HG03097 (cell line): ENCODE measurements at regions not wholly inside any gene's neighbourhood (a gene's known extent, or its start where the extent isn't known, plus 50 kb on each side); places are given as distances from the start of the nearest gene placed in this dataset.
"Not testable (repeated sequence)": the region's sequence is repeated elsewhere in the genome, so short reads cannot be mapped to it uniquely, and the experiment has no call there.

Experiments used
- ATAC-seq: cut with Tn5 transposase; IDR thresholded peaks from one replicate; pipeline ENCODE4 v1.9.1; 2021; ENCODE audit not compliant: unreplicated experiment, low FRiP score

DNA sequence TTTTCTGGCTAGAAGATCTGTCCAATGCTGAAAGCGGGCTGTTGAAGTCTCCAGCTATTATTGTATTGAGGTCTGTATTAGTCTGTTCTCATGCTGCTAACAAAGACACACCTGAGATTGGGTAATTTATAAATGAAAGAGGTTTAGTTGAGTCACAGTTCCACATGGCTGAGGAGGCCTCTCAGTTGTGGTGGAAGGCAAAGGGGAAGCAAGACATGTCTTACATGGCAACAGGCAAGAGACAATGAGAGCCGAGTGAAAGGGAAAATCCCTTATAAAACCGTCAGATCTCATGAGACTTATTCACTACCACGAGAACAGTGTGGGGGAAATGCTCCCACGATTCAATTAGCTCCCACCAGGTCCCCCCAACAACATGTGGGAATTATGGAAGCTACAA is 980.4 kb downstream of the SLITRK5 start:
- no peak for ATAC-seq

DNA sequence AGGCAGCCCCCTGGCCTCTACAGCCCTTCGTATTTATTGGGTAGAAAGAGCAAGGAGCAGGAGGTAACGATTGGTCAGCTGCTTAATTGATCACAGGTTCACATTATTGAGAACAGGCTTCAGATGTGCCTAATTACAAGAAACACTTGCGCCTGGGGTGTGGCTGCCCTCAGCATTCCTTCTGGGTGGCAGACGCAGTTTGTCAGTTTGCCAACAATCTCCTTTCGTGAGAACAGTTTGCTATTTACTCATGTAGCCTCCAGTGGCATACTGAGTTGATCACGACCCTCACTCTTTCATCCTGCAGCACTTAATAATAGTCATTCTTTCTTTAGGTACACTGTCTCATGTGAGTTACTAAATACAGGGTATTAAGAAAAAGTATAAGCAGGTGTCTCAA is 985.6 kb downstream of the SLITRK5 start:
- ATAC-seq = no peak

DNA sequence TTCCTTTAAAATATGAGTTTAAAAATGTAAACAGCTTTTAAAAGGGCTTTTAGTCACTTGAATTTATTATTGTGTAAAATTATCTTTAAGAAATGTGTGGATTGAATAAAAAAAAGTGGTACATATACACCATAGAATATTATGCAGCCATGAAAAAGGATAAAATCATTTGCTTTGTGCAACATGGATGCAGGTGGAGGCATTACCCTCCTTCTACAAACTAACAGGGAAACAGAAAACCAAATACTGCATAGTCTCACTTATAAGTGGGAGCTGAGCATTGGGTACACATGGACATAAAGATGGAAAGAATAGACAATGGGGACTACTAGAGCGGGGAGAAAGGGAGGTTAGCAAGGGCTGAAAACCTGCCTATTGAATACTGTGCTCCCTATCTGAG is 999.3 kb downstream of the SLITRK5 start:
- ATAC-seq = no peak

DNA sequence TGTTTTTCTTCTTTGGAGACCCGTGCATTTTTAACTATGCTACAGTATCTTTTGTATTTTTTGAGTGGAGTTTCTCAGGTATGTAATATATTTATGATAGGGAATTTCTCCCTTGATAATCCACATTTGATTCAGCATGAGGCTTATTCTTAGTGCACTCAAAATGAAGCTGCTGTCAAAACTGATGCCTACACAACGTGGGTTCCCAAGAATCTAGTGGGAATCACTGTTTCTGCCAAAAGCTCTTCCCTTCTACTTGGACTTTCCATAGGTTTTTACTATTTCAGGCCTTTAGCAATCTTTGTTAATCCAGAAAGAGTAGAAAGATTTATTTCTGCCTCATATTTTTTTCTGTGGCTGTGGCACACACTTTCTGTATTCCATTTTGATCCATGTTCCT is 1003.7 kb downstream of the SLITRK5 start:
- ATAC-seq = no peak

DNA sequence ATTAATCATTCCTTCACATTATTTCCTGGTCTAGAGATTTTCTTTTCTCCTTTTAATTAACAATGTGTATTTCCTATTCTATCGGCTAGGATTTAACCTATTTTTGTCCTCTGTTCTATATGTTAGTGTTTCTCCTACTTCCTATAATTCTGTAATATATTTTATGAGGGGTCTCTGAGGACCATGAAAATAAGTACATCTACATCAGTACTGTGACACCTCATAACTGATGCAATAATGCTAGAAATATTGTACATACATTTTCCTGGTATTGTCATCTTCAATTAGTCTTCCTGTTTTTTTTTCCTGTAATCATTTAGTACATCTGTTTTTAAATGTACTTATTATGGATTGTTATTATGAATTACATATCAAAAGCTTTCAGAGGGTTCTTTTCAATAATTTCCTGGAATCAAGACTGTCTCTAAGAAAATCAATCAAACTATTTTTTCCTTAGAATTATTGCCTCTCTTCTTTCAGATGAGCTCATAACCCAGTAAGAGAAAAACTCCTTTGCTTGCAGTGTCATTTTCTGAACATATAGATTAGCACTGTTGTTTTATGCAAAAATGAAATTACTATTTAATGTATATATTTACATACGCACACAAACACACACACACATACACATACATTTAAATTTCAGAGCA is 1004.3 kb downstream of the SLITRK5 start:
- no peak for ATAC-seq

DNA sequence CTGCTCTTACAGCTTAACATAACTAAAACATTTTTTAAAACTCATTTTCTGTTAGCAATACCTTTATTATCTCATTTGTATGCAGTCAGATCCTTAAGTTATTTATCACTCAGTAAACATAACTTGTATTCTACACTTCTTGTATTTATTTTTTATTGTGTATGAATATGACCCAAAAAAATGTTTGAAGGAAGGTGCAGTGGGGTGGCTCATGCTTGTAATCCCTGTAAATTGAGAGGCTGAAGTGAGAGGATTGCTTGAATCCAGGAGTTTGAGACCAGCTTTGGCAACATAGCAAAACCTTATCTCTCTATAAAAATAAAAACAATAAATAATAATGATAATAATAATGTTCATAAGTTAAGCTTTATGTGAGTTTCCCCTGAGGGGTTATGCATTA is 1004.8 kb downstream of the SLITRK5 start:
- no peak for ATAC-seq

DNA sequence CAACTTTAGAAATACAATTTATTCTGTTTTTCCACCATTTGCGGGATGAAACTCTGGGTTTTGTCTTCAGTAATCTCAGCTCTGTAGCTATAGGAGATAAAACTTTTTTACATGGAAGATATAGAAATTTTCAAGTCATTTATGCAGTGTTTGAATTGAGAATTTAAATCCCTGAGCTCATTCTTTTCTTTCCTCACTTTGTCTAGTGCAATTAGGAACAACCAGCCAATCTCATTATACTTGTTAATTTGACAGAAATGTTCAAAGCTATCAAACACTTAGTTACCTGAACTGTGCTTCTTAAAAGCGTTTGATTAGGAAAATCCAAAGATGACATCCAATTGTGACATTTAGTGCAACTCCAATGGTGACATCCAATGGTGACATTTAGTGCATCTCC is 1014.3 kb downstream of the SLITRK5 start:
- ATAC-seq = no peak

DNA sequence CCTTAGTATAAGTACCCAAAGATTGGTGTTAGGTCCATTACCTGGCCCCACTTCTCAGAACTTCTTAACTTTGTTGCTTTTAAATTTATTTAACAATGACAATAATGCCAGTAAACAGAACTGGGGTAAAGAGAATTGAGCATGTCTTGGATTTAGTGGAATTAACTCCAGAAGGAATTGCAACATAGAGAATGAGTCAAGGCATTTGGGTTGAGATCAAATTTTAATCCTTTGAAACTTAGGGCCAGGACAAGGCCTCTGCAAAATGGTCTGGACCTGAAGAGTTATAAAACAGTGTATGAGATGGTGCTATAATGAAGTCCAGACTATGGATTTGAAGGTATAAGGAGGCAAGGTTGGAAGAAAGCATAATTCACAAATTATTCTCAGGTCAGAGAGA is 1030.4 kb downstream of the SLITRK5 start:
- no peak for ATAC-seq

DNA sequence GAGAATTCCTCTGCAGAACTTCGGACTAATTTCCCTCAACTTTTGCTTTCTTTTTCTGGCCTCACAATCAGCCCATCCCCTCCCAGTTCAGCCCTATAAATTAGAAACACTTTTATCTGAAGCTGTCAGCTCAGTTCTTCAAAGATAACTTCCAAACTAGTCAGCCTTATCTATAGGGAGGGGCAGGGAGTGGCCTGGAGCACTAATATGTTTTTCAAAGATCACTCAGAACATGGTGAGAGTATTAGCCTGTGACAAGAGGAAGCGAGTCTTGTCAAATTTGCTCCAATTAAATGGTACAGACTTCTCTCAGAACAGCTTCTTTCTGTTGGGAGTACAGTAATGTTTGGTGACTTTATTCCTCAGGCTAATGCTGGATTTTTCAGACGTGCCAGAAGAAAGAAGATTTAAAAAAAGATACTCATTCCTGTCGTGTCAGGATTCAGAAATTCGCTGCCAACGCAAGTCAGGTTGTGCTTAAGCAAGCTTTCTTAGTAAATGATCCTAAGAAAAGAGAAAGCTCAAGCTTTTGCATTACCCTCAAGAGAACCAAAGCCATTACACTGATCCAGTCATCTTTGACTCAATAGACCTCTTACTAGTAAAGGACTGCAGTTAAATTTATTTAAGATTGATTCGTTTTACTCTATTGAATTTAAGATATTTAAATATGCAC is 1033.6 kb downstream of the SLITRK5 start:
- ATAC-seq = no peak

DNA sequence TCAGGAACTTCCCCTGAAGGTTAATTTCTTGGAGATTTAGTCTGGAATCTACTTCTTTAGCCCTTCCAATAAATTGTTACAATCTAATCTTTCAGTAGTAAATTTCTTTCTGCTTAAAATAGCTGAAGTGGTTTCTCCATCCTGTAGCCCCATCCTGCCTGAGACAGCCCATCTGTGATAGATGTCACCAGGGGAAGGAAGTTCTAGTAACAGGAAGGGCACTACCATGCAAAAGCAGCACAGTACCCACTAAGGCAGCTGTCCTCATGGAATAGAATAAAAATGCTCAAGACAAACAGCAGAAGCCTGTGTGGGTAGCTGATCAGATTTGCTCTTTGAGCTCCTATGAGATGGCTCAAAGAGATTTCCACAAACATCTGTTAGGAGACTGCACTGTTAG is 1036.5 kb downstream of the SLITRK5 start:
- ATAC-seq = no peak

DNA sequence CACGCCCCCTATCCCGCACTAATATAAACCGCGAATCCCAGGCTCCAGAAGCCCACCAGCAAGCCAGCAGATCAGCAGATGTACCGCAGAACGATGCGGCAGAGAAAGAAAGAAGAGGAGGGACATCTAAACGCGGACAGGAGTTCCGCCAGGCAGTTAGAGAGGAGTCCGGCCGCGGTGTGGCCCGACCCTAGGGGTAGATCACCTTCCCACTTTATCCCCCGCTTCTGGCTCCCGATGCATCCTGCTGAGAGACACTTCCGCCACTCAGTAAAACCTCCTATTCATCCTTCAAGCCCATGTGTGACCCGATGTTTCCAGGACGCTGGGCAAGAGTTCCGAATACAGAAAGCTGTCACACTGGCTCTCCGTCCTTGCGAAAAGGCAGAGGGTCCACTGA is 1046.8 kb downstream of the SLITRK5 start:
- no peak for ATAC-seq

DNA sequence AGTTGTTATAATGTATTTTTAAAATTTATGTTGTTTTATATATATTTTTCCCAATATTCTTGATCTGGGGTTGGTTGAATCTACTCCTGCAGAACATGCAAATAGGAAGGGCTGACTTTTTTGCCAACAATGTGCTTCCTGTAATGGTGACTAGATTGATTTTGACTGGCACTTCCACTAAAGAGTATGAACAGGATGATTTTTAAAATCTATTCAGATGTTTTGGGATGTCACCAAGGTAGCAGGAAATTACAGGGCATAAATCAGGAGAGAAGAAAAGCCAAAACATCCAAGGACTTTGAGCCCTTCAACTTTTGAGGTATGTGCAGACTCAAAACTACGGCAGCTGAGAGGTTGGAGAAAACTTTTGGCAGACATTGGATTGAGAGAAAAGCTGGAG is 1047.6 kb downstream of the SLITRK5 start:
- ATAC-seq = no peak

DNA sequence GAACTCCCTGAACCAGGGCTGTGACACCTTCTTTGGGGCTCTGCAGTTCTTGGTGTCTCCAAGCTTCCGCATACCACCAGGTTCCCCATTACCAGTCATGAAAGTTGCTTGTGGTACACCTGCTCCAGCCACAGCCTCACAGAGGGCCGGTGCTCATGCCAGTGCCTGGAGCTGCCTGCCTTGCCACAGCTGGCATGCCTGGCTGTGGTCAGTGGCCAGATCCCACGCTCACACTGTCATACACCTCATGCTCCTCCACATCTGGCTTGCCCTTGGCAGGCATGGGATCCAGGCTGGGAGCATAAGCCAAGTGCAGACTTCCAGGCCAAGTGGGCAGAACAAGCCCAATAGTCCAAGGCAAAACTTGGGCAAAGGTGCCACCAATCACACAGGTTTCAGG is 1054.9 kb downstream of the SLITRK5 start:
- no peak for ATAC-seq

DNA sequence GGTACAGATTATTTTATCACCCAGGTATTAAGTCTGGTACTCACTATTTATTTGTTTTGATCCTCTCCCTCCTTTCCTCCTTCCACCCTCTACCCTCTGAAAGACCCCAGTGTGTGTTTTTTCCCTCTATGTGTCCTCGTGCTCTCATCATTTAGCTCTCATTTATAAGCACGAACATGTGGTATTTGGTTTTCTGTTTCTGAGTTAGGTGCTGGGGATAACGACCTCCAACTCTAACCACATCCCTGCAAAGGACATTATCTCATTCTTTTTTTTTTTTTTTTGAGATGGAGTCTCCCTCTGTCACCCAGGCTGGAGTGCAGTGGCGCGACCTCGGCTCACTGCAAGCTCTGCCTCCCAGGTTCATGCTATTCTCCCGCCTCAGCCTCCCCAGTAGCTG is 1056.1 kb downstream of the SLITRK5 start:
- ATAC-seq = not testable (repeated sequence)

DNA sequence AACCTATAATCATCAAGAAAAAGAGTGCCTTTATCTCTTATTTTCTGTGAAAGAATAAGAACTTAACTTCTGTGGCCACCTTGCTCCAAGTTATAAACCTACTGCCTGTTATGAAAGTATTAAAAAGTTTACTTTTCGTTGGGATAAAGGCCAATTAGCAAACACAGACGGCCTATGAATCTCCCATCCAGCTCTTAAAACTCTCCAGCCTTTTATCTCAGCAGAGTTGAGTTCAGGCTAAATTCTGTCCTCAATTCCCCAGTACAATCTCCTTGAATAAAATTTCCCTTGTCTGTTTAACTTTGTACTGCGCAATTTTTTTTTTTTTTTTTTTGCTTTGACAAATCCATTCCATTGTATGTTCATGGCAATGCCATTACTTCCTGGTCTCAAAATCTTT is 1058.4 kb downstream of the SLITRK5 start:
- no peak for ATAC-seq

DNA sequence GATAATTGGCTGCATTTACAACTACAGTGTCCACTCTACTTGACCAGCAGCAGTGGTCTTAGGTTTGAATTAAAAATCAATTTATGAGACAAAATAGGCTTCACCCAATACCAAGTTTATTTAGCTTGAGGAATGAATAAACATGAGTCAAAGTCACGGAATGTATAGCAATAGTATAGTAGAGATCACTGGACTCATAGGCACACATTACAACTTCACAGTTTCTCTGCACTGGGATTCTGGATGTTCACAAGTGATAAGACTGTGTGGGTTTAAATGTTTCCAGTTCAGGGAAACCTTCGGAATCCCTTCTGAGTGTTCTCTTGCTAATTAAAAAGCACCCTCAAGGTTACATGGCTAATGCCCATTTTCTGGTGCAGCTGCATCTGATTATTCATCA is 1064.9 kb downstream of the SLITRK5 start:
- ATAC-seq = no peak

DNA sequence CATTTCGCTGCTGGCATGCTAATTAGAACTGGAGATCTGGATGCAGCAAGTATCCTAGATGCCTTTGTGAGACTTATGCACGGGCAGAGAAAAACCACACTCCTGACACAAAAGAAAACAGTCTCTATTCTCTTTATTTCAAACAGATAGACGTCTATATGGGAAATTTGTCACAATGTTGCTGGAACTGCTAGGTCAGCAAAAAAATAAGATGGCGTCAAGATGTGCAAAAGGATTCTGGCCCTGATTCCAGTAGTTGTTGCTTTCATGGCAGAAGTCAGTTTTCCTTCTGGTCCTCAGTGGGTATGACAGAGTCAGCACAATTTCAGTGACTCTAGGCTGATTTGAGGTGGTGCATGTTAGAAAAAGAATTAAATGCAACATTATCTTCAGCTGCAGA is 1068.0 kb downstream of the SLITRK5 start:
- ATAC-seq = no peak

DNA sequence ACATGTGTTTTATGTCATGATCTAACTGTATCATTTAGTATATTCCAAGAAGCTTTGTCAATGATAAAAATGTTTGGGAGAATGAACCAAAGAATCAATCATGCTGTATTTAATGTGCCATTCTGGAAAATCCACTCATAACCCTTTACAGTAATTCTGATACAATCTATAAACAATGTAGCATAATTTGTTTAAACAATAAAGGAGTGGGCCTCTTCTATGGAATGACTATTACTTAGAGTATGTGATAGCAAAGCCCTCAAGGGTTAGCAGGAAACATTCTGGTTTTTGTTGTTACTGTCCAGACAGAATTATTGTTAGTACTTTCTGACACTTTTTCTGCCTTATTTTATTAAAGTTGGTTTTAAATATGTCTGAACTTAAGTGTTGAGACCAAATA is 1073.1 kb downstream of the SLITRK5 start:
- ATAC-seq = no peak

DNA sequence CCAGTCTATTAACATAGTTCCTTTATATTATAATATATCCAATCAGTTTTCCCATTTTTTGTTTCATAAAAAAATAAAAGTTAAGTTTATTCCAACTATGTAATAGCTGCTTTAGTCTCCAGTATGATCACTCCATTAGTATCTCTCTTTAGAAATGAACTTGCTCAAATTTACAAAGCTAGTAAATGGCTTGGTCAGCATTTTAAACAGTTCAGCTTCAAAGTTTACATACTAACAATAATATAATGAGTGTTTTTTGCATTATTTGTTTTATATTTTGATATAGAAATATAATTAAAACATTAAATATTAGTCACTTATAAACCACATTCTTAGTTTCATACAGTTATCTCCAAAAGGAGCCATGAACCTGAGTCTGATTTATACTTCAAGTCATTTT is 1073.8 kb downstream of the SLITRK5 start:
- ATAC-seq = no peak

DNA sequence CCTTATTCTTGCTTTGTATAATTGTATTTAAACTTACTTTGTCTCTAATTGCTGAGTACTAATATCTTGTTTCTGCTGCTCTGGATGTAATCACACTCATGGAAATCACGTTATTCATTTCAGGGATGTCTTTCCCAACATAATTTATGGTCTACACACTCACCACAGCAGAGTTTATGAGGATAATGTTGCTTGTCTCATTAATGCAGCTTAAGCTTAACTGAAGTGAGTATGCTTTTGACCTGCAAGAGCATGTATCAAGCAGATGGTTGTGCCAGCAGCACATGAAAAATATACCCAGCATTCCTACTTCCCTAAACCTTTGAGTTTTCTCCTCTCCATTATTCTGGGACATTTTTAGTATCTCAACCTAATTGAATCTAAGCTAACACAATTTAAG is 1080.9 kb downstream of the SLITRK5 start:
- no peak for ATAC-seq

DNA sequence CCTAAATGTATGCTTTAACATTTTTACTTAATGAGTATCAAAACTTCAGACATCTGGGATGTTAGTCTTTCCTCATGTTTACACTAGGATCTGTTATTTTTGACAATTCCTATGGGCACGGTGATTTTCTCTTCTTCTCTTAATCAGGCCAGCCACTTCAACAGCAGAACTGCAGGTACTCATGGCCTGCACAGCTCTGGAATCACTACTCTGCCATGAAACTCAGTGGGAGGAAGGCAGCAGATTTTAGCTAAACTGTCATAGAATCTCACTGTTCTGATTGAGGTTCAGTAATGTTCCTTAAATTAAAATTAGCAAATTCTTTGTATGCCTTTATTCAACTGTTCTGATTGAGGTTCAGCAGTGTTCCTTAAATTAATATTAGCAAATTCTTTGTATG is 1083.0 kb downstream of the SLITRK5 start:
- no peak for ATAC-seq

DNA sequence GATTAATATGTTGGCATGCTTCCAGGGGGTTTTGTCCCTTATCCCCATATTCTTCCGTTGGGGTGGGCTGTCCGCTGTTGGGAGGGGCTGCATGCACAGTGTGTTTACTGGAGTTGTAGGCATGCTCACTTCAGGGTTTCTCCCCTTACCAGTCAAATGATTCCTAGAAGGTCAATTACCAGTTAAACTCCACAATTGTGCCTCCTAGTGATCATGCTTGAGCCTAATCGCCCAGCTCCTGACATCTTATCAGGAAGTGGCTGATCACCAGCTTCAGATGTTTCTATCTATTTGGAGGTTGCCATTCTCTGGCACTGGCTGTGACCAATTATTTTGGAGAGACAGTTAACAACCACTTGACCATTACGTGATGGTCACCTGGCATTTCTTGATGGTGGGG is 1090.0 kb downstream of the SLITRK5 start:
- no peak for ATAC-seq

DNA sequence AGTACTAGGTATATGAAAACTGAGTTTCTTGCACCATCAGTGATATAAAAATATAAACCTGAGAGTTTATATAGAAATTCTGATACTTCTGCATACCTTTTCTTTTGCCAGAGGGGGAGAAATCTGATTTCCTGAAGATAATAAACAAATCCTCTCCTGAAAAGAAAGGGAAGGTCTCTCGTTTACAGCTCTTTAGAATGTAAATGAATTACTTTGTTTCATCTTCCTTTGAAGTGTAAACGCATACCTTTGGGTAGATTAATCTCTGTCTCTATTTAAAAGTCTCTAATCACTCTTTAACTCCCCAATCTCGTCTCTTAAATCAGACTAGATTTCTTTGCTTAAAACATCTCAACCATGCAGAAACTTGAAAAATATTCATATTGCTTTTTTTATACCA is 1092.9 kb downstream of the SLITRK5 start:
- ATAC-seq = no peak
